HepG2 (cell line): ENCODE measurements at regions not wholly inside any gene's neighbourhood (a gene's known extent, or its start where the extent isn't known, plus 50 kb on each side); places are given as distances from the start of the nearest gene placed in this dataset.

Source experiments
- CREM ChIP-seq, 2 experiments: sonication (generic) in 1 of 2; formaldehyde crosslinking in 1 of 2; IDR thresholded peaks; 2 replicates each; pipeline versions ENCODE4 v1.4.0 to v1.6.1; 2016 to 2020; ENCODE audit warnings: antibody characterized with exemption in 1 of 2, mild to moderate bottlenecking in 1 of 2, missing genetic modification reagents in 1 of 2
- DMTF1 ChIP-seq: sonication (generic); formaldehyde crosslinking; IDR thresholded peaks from 2 replicates; pipeline ENCODE4 v1.4.0; 2020; ENCODE audit warnings: mild to moderate bottlenecking, missing genetic modification reagents
- EHMT2 ChIP-seq: fragments of 200-600 bp; sonication (generic); IDR thresholded peaks from 2 replicates; pipeline ENCODE4 v1.7.0; 2017; ENCODE audit warnings: antibody characterized with exemption, low read depth, low read length, borderline replicate concordance
- ESRRA ChIP-seq: sonication (generic); formaldehyde crosslinking; IDR thresholded peaks from 2 replicates; pipeline ENCODE4 v1.5.1; 2020; ENCODE audit warnings: mild to moderate bottlenecking, low read depth, missing genetic modification reagents
- KDM1A ChIP-seq: IDR thresholded peaks from 2 replicates; pipeline ENCODE4 v1.6.1; 2016; ENCODE audit warnings: missing compliant biosample characterization
- KMT2B ChIP-seq: IDR thresholded peaks from 2 replicates; pipeline ENCODE4 v1.6.1; 2016; ENCODE audit warnings: missing genetic modification reagents, missing compliant biosample characterization
- MED13 ChIP-seq: sonication (generic); formaldehyde crosslinking; IDR thresholded peaks from 2 replicates; pipeline ENCODE4 v1.5.0; 2020; ENCODE audit warnings: missing genetic modification reagents
- MYPOP ChIP-seq: sonication (generic); formaldehyde crosslinking; IDR thresholded peaks from 2 replicates; pipeline ENCODE4 v1.8.1; 2023; ENCODE audit warnings: mild to moderate bottlenecking, moderate library complexity, missing genetic modification reagents
- ZNF552 ChIP-seq: sonication (generic); formaldehyde crosslinking; IDR thresholded peaks from 2 replicates; pipeline ENCODE4 v1.9.0; 2022; ENCODE audit warnings: missing genetic modification reagents, mild to moderate bottlenecking, borderline replicate concordance
- ZNF772 ChIP-seq: sonication (generic); formaldehyde crosslinking; IDR thresholded peaks from 2 replicates; pipeline ENCODE4 v1.5.0; 2020; ENCODE audit warnings: mild to moderate bottlenecking, missing genetic modification reagents
- ZNF816 ChIP-seq: sonication (generic); formaldehyde crosslinking; IDR thresholded peaks from 2 replicates; pipeline ENCODE4 v1.8.0; 2022; ENCODE audit warnings: missing genetic modification reagents, mild to moderate bottlenecking, borderline replicate concordance
- ZNF839 ChIP-seq: sonication (generic); formaldehyde crosslinking; IDR thresholded peaks from 2 replicates; pipeline ENCODE4 v1.4.0; 2020; ENCODE audit warnings: missing genetic modification reagents, mild to moderate bottlenecking, borderline replicate concordance
- ZSCAN5A ChIP-seq: sonication (generic); formaldehyde crosslinking; IDR thresholded peaks from 2 replicates; pipeline ENCODE4 v1.8.0; 2022; ENCODE audit warnings: mild to moderate bottlenecking, missing genetic modification reagents, borderline replicate concordance

GRCh38 chr15:73822998-73823397 is 50.4 kb upstream of the TBC1D21 start (continued):
- peak; percentile 71; the same call in 1 of the 2 replicates for TF ChIP-seq EHMT2
- TF ChIP-seq CREM (IDR thresholded peaks at IDR 0.05), result no peak
- TF ChIP-seq CREM (CRISPR knock-in tag; IDR thresholded peaks at IDR 0.05), result no peak
- TF ChIP-seq ESRRA (CRISPR knock-in tag), result no peak
- no peak for TF ChIP-seq MYPOP (CRISPR knock-in tag)
- no peak for TF ChIP-seq ZNF772
- TF ChIP-seq ZNF552 (CRISPR knock-in tag), result no peak
- TF ChIP-seq KDM1A (CRISPR knock-in tag), result no peak
- TF ChIP-seq DMTF1 (CRISPR knock-in tag), result no peak
- TF ChIP-seq ZNF816, result no peak
- no peak for TF ChIP-seq ZSCAN5A (CRISPR knock-in tag)
- no peak for TF ChIP-seq KMT2B
- TF ChIP-seq ZNF839 (CRISPR knock-in tag), result no peak
- no peak for TF ChIP-seq MED13
